Peyer's patch (tissue), 4 donors: ENCODE measurements at regions not wholly inside any gene's neighbourhood (a gene's known extent, or its start where the extent isn't known, plus 50 kb on each side); places are given as distances from the start of the nearest gene placed in this dataset.
"Not testable (repeated sequence)": the region's sequence is repeated elsewhere in the genome, so short reads cannot be mapped to it uniquely, and the experiment has no call there.

Source experiments
- POLR2A ChIP-seq, 2 donors: fragments of 450-650 bp; IDR thresholded peaks; one replicate each; pipeline ENCODE4 v1.5.1; 2017; ENCODE audit warnings: antibody characterized with exemption in 2 of 2, mild to moderate bottlenecking in 2 of 2, moderate library complexity in 2 of 2
- TF ChIP-seq, protein P1 (sequence below), 6 experiments: fragments of 450-650 bp in 4 of 6; fragments of 200-600 bp in 2 of 6; sonication (generic) in 1 of 6; IDR thresholded peaks; one replicate each; pipeline ENCODE4 v1.5.1; 2017 to 2019; ENCODE audit warnings: antibody characterized with exemption in 6 of 6, mild to moderate bottlenecking in 3 of 6, moderate library complexity in 1 of 6

DNA sequence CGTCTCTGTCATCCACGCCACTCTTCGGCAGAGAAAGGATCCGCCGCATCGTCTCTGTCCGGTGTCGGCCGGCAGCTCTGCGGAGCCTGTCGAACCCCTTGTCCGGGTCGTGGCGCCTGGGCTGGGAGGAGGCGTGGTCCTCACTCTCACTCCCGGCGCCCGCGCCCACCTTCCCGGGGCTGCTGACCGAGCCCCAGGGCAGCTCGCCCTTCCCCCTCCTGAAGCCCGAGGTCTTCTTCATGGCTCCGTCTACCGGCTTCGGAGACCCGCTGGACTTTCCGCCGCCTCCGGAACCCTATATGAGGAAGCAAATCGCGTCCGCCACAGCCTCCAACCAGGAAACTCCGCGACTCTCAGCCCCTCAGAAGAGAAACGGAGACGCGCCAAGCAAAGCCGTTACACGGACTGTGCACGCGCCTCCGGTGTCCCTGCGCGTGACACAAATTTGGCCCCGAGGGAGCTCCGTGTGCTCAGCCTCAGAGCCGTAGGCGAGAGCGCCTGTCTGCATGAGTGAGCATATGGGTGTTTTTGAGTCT lies 163.0 kb upstream of the TUBA3C start:
- TF ChIP-seq, protein P1, sequence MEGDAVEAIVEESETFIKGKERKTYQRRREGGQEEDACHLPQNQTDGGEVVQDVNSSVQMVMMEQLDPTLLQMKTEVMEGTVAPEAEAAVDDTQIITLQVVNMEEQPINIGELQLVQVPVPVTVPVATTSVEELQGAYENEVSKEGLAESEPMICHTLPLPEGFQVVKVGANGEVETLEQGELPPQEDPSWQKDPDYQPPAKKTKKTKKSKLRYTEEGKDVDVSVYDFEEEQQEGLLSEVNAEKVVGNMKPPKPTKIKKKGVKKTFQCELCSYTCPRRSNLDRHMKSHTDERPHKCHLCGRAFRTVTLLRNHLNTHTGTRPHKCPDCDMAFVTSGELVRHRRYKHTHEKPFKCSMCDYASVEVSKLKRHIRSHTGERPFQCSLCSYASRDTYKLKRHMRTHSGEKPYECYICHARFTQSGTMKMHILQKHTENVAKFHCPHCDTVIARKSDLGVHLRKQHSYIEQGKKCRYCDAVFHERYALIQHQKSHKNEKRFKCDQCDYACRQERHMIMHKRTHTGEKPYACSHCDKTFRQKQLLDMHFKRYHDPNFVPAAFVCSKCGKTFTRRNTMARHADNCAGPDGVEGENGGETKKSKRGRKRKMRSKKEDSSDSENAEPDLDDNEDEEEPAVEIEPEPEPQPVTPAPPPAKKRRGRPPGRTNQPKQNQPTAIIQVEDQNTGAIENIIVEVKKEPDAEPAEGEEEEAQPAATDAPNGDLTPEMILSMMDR (IDR thresholded peaks at IDR 0.05), result not testable (repeated sequence)
- not testable (repeated sequence) for TF ChIP-seq POLR2A (IDR thresholded peaks at IDR 0.05)
